Activated CD4-positive, alpha-beta T cell treated with anti-CD3 and anti-CD28 coated beads for 24 hours (primary cell): ENCODE measurements at regions not wholly inside any gene's neighbourhood (a gene's known extent, or its start where the extent isn't known, plus 50 kb on each side); places are given as distances from the start of the nearest gene placed in this dataset.
A peak's percentile ranks its signal among the peaks of the same experiment; 100 is the strongest.

ENCODE experiments used
- DNase-seq, 2 donors: peaks; one replicate each; pipeline ENCODE4 v3.0.0-alpha.2; 2020; ENCODE audit warnings: low read depth in 2 of 2

GRCh38 chrX:69305333-69306062, 140.2 kb upstream of the PJA1 start:
- no peak for DNase-seq

GRCh38 chrX:69303231-69303630, 138.0 kb upstream of the PJA1 start:
- no peak for DNase-seq

- no peak for DNase-seq
Observed at GRCh38 chrX:69299951-69300714, 134.9 kb upstream of the PJA1 start.

GRCh38 chrX:69299285-69299684, 134.0 kb upstream of the PJA1 start:
- no peak for DNase-seq

- no peak for DNase-seq
Observed at GRCh38 chrX:69298466-69299140, 133.3 kb upstream of the PJA1 start.

- no peak for DNase-seq
Observed at GRCh38 chrX:69297506-69297905, 132.3 kb upstream of the PJA1 start.

GRCh38 chrX:69293776-69294601, 128.7 kb upstream of the PJA1 start:
- no peak for DNase-seq

GRCh38 chrX:69291116-69291515, 125.9 kb upstream of the PJA1 start:
- DNase-seq = no peak

- DNase-seq = no peak
Observed at GRCh38 chrX:69290292-69290691, 125.0 kb upstream of the PJA1 start.

GRCh38 chrX:69289793-69290123, 124.5 kb upstream of the PJA1 start:
- no peak for DNase-seq

GRCh38 chrX:69289046-69289792, 124.0 kb upstream of the PJA1 start:
- no peak for DNase-seq

GRCh38 chrX:69287095-69287494, 121.8 kb upstream of the PJA1 start:
- no peak for DNase-seq

- DNase-seq = no peak
Observed at GRCh38 chrX:69286565-69286906, 121.3 kb upstream of the PJA1 start.

- DNase-seq = peak; percentile 35 to 38
Observed at GRCh38 chrX:69285881-69286564, 120.8 kb upstream of the PJA1 start.

GRCh38 chrX:69285401-69285877, 120.2 kb upstream of the PJA1 start:
- no peak for DNase-seq

GRCh38 chrX:69284491-69284890, 119.2 kb upstream of the PJA1 start:
- no peak for DNase-seq

GRCh38 chrX:69282893-69283690, 117.8 kb upstream of the PJA1 start:
- no peak for DNase-seq

- no peak for DNase-seq
Observed at GRCh38 chrX:69280933-69281332, 115.7 kb upstream of the PJA1 start.

GRCh38 chrX:69279234-69279633, 114.0 kb upstream of the PJA1 start:
- no peak for DNase-seq
